Lower leg skin (tissue), 3 donors: ENCODE measurements at regions not wholly inside any gene's neighbourhood (a gene's known extent, or its start where the extent isn't known, plus 50 kb on each side); places are given as distances from the start of the nearest gene placed in this dataset.

Source experiments
- CTCF ChIP-seq, 3 donors: fragments of 450-650 bp; IDR thresholded peaks; one replicate each; pipeline ENCODE4 v1.5.1; 2016; ENCODE audit warnings: antibody characterized with exemption in 3 of 3, mild to moderate bottlenecking in 3 of 3, moderate library complexity in 2 of 3
- POLR2A ChIP-seq, 2 donors: fragments of 450-650 bp; IDR thresholded peaks; one replicate each; pipeline ENCODE4 v1.6.1; 2016 to 2017; ENCODE audit warnings: antibody characterized with exemption in 2 of 2, mild to moderate bottlenecking in 1 of 2, moderate library complexity in 1 of 2

GRCh38 chr10:62661143-62661542, 143.4 kb upstream of the ADO start:
- TF ChIP-seq CTCF (IDR thresholded peaks at IDR 0.05) = no peak
- no peak for TF ChIP-seq POLR2A (IDR thresholded peaks at IDR 0.05)
